AG08395 (cell line): ENCODE measurements at regions not wholly inside any gene's neighbourhood (a gene's known extent, or its start where the extent isn't known, plus 50 kb on each side); places are given as distances from the start of the nearest gene placed in this dataset.
A peak's percentile ranks its signal among the peaks of the same experiment; 100 is the strongest.

Source experiments
- DNase-seq: peaks from one replicate; pipeline ENCODE4 v3.0.0; 2012; ENCODE audit warnings: mixed read lengths, low spot score

- DNase-seq: no peak
These were observed 553.8 kb downstream of the LRRIQ3 start for GRCh38 chr1:73644198-73644597.

- no peak for DNase-seq
These were observed 558.5 kb downstream of the LRRIQ3 start for GRCh38 chr1:73639494-73639893.

- no peak for DNase-seq
These were observed 560.7 kb downstream of the LRRIQ3 start for GRCh38 chr1:73637264-73637663.

- DNase-seq: no peak
These were observed 563.0 kb downstream of the LRRIQ3 start for GRCh38 chr1:73635021-73635420.

GRCh38 chr1:73627723-73628122 lies 570.3 kb downstream of the LRRIQ3 start:
- no peak for DNase-seq

- no peak for DNase-seq
These were observed 571.6 kb downstream of the LRRIQ3 start for GRCh38 chr1:73626326-73626725.

GRCh38 chr1:73623946-73624345 lies 574.0 kb downstream of the LRRIQ3 start:
- no peak for DNase-seq

- DNase-seq: no peak
These were observed 580.8 kb downstream of the LRRIQ3 start for GRCh38 chr1:73617145-73617544.

- DNase-seq: no peak
These were observed 586.3 kb downstream of the LRRIQ3 start for GRCh38 chr1:73611681-73612080.

- DNase-seq: no peak
These were observed 593.2 kb downstream of the LRRIQ3 start for GRCh38 chr1:73604739-73605138.

GRCh38 chr1:73604211-73604610 lies 593.8 kb downstream of the LRRIQ3 start:
- DNase-seq: no peak

GRCh38 chr1:73593804-73594203 lies 604.2 kb downstream of the LRRIQ3 start:
- no peak for DNase-seq

GRCh38 chr1:73593364-73593763 lies 604.6 kb downstream of the LRRIQ3 start:
- DNase-seq: peak; percentile 61

GRCh38 chr1:73587080-73587479 lies 610.9 kb downstream of the LRRIQ3 start:
- no peak for DNase-seq

- no peak for DNase-seq
These were observed 620.8 kb downstream of the LRRIQ3 start for GRCh38 chr1:73577206-73577605.

- no peak for DNase-seq
These were observed 621.9 kb downstream of the LRRIQ3 start for GRCh38 chr1:73576083-73576482.

- no peak for DNase-seq
These were observed 633.7 kb downstream of the LRRIQ3 start for GRCh38 chr1:73564294-73564693.

GRCh38 chr1:73556270-73556669 lies 641.7 kb downstream of the LRRIQ3 start:
- DNase-seq: no peak

GRCh38 chr1:73537400-73537799 lies 660.6 kb downstream of the LRRIQ3 start:
- no peak for DNase-seq

- no peak for DNase-seq
These were observed 680.3 kb downstream of the LRRIQ3 start for GRCh38 chr1:73517603-73518191.

GRCh38 chr1:73516451-73516850 lies 681.5 kb downstream of the LRRIQ3 start:
- no peak for DNase-seq

GRCh38 chr1:73511038-73511437 lies 686.9 kb downstream of the LRRIQ3 start:
- DNase-seq: no peak

GRCh38 chr1:73500154-73500553 lies 697.8 kb downstream of the LRRIQ3 start:
- no peak for DNase-seq

GRCh38 chr1:73499671-73500070 lies 698.3 kb downstream of the LRRIQ3 start:
- DNase-seq: no peak

GRCh38 chr1:73491621-73492020 lies 706.4 kb downstream of the LRRIQ3 start:
- no peak for DNase-seq
